ENCODE measurements at regions not wholly inside any gene's neighbourhood (a gene's known extent, or its start where the extent isn't known, plus 50 kb on each side); places are given as distances from the start of the nearest gene placed in this dataset.

- H3K9me3 Mint-ChIP-seq, result peaks cover 35% of the 10 kb centered on the region
- peaks cover 4% of the 10 kb centered on the region for H3K27me3 Mint-ChIP-seq (ENCODE audit: insufficient read depth)
- H3K36me3 ChIP-seq (ENCODE audit: control insufficient read depth, insufficient read depth, low read length), result no peaks in the 10 kb centered on the region
- no peak overlapping the region for H3K27ac Mint-ChIP-seq
- no peak overlapping the region for H3K4me3 Mint-ChIP-seq
- WGBS, 2 experiments (ENCODE audit: insufficient coverage in 1 of 2, insufficient read length in 1 of 2), result 100% methylated on average over 1 of the region's 1 CpG; no CpG with 5 or more reads in 1 of the 2 experiments
- peaks cover 9% of the 10 kb centered on the region for H3K36me3 Mint-ChIP-seq (ENCODE audit: low read depth)
- H3K4me3 ChIP-seq (ENCODE audit: low read length), result no peak overlapping the region
- peaks cover 5% of the 10 kb centered on the region for H3K4me1 Mint-ChIP-seq
- H3K27me3 ChIP-seq (ENCODE audit: control insufficient read depth, insufficient read depth, low read length, poor library complexity, severe bottlenecking), result peaks cover 6% of the 10 kb centered on the region
- H3K9me3 ChIP-seq (ENCODE audit: control insufficient read depth, low read length), result peaks cover 26% of the 10 kb centered on the region
- no peak overlapping the region for H3K9ac ChIP-seq (ENCODE audit: extremely low read depth, low read length, poor library complexity, severe bottlenecking)
- H3K4me1 ChIP-seq (ENCODE audit: control insufficient read depth, insufficient read depth, low read length), result peaks cover 7% of the 10 kb centered on the region
- H3K27ac ChIP-seq (ENCODE audit: low read depth, low read length), result no peak overlapping the region
- no peak for DNase-seq
- TF ChIP-seq CTCF (conservative IDR thresholded peaks at IDR 0.05), result no peak
These were observed 50.6 kb upstream of the SPATA16 start for GRCh38 chr3:173191611-173192010.

All from endodermal cell (in vitro differentiated cells).